H1 (cell line): ENCODE measurements at regions not wholly inside any gene's neighbourhood (a gene's known extent, or its start where the extent isn't known, plus 50 kb on each side); places are given as distances from the start of the nearest gene placed in this dataset.

Experiments
- EZH2 ChIP-seq: fragments of 200-600 bp; sonication (generic); IDR thresholded peaks from 2 replicates; pipeline ENCODE4 v1.7.1; 2012; ENCODE audit warnings: low read depth, mild to moderate bottlenecking, moderate library complexity, low read length, inconsistent platforms; ENCODE audit not compliant: severe bottlenecking
- SP1 ChIP-seq: IDR thresholded peaks from 2 replicates; pipeline ENCODE4 v1.6.1; 2011; ENCODE audit warnings: low read depth, low read length

DNA sequence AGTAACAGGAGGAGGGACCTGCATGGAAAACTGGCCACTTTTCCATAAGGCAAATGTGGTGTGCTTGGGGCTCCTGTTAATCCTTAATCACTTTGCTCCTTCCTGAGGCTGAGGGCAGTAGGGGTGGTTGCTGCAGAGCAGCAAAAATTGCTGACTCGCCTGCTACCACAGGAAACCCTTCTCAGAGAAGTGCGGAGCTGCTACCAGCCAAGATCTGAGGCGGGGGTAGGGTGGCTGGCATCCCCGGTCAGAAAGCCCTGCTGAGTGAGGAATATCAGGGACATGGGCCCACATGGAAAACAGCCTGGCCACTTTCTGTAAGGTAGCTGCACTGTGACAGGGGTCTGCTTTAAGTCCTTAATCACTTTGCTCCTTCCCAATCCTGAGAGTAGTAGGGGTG is 192.4 kb upstream of the GHR start:
- TF ChIP-seq EZH2 (no peak), SP1 (no peak)
